NT2/D1 (cell line): ENCODE measurements at regions not wholly inside any gene's neighbourhood (a gene's known extent, or its start where the extent isn't known, plus 50 kb on each side); places are given as distances from the start of the nearest gene placed in this dataset.

ENCODE experiments used
- SUZ12 ChIP-seq: IDR thresholded peaks from 2 replicates; pipeline ENCODE4 v1.6.1; 2011; ENCODE audit not compliant: insufficient read length, insufficient read depth; ENCODE audit errors: extremely low read depth
- YY1 ChIP-seq: IDR thresholded peaks from 2 replicates; pipeline ENCODE4 v1.6.1; 2011; ENCODE audit not compliant: insufficient read length, insufficient read depth
- ZNF274 ChIP-seq: IDR thresholded peaks from 2 replicates; pipeline ENCODE4 v1.6.1; 2011; ENCODE audit warnings: mild to moderate bottlenecking, low read depth, low read length

GRCh38 chr4:82084747-82085146 is 289.0 kb downstream of the HNRNPD start:
- no peak for TF ChIP-seq ZNF274
- no peak for TF ChIP-seq SUZ12
- TF ChIP-seq YY1: no peak
